Sigmoid colon (tissue), 4 donors: ENCODE measurements at regions not wholly inside any gene's neighbourhood (a gene's known extent, or its start where the extent isn't known, plus 50 kb on each side); places are given as distances from the start of the nearest gene placed in this dataset.

Experiments used
- POLR2AphosphoS5 ChIP-seq, 4 donors: sonication (generic); formaldehyde crosslinking; IDR thresholded peaks; one replicate each; pipeline ENCODE4 v1.6.1; 2017; ENCODE audit warnings: antibody characterized with exemption in 4 of 4
- TF ChIP-seq, protein P1 (sequence below), 4 experiments: fragments of 450-650 bp in 3 of 4; fragments of 200-600 bp in 1 of 4; IDR thresholded peaks; one replicate each; pipeline ENCODE4 v1.5.1; 2016 to 2019; ENCODE audit warnings: antibody characterized with exemption in 4 of 4, mild to moderate bottlenecking in 3 of 4, moderate library complexity in 2 of 4

DNA sequence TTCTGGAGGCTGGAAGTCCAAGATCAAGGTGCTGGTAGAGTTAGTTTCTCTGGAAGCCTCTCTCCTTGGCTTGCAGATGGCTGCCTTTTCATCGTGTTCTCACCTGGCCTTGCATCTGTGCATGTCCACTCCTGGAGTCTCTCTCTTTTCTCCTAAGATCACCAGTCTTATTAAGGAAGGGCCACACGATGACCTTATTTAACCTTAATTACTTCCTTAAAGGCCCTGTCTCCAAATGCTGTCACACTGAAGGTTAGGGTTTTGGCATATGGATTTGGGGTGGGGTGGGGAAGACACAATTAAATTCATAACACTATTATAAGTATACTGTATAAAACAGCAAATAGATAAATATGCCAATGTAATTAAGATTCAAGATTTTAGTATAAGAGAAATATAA is 402.4 kb upstream of the HS6ST1 start:
- TF ChIP-seq, protein P1, sequence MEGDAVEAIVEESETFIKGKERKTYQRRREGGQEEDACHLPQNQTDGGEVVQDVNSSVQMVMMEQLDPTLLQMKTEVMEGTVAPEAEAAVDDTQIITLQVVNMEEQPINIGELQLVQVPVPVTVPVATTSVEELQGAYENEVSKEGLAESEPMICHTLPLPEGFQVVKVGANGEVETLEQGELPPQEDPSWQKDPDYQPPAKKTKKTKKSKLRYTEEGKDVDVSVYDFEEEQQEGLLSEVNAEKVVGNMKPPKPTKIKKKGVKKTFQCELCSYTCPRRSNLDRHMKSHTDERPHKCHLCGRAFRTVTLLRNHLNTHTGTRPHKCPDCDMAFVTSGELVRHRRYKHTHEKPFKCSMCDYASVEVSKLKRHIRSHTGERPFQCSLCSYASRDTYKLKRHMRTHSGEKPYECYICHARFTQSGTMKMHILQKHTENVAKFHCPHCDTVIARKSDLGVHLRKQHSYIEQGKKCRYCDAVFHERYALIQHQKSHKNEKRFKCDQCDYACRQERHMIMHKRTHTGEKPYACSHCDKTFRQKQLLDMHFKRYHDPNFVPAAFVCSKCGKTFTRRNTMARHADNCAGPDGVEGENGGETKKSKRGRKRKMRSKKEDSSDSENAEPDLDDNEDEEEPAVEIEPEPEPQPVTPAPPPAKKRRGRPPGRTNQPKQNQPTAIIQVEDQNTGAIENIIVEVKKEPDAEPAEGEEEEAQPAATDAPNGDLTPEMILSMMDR (IDR thresholded peaks at IDR 0.05) = no peak
- TF ChIP-seq POLR2AphosphoS5 (IDR thresholded peaks at IDR 0.05) = no peak
